ENCODE measurements at regions not wholly inside any gene's neighbourhood (a gene's known extent, or its start where the extent isn't known, plus 50 kb on each side); places are given as distances from the start of the nearest gene placed in this dataset.
A peak's percentile ranks its signal among the peaks of the same experiment; 100 is the strongest.

DNA sequence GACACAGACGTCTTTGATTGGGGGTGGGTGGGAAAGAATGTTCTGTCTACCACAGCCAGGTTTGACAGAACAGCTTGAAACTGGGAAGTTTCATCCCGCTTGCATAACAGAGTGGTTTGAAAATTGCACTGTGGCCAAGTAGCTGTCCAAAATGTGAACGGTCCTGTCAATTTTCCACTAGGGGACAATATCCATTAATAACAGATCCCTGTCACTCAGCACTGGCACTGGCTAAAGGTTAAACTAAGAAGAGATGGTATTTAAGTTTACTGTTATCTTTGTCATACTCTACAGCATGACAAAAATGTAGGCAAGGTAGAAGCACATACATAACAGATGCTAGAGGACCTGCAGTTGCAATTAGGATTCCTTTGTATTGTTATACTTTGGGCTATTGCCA is 55.6 kb upstream of the ACMSD start:
- Histone ChIP-seq H3K4me1 (ENCODE audit: control insufficient read depth in 4 of 4, insufficient read depth in 4 of 4, low read length in 3 of 4) (peaks cover 0 to 9% (median 3%) of the 10 kb centered on the region in 4 donors), H3K9ac (ENCODE audit: low read depth in 1 of 2, low read length in 2 of 2) (no peak overlapping the region), H3K4me3 (ENCODE audit: low read depth in 1 of 3, low read length in 3 of 3) (no peak overlapping the region), H3K27me3 (ENCODE audit: control insufficient read depth in 4 of 4, insufficient read depth in 4 of 4, low read length in 3 of 4) (no peaks in the 10 kb centered on the region), H3K9me3 (ENCODE audit: control insufficient read depth in 4 of 4, low read length in 3 of 4) (no peaks in the 10 kb centered on the region), H3K27ac (ENCODE audit: low read depth in 1 of 2, low read length in 2 of 2) (no peak overlapping the region), H3K36me3 (ENCODE audit: control insufficient read depth in 4 of 4, insufficient read depth in 3 of 4, low read depth in 1 of 4, low read length in 3 of 4) (no peaks in the 10 kb centered on the region)
- WGBS, result 19% methylated on average over 3 of the region's 3 CpGs
- DNase-seq (ENCODE audit: low spot score), result no peak
- TF ChIP-seq, protein P1, sequence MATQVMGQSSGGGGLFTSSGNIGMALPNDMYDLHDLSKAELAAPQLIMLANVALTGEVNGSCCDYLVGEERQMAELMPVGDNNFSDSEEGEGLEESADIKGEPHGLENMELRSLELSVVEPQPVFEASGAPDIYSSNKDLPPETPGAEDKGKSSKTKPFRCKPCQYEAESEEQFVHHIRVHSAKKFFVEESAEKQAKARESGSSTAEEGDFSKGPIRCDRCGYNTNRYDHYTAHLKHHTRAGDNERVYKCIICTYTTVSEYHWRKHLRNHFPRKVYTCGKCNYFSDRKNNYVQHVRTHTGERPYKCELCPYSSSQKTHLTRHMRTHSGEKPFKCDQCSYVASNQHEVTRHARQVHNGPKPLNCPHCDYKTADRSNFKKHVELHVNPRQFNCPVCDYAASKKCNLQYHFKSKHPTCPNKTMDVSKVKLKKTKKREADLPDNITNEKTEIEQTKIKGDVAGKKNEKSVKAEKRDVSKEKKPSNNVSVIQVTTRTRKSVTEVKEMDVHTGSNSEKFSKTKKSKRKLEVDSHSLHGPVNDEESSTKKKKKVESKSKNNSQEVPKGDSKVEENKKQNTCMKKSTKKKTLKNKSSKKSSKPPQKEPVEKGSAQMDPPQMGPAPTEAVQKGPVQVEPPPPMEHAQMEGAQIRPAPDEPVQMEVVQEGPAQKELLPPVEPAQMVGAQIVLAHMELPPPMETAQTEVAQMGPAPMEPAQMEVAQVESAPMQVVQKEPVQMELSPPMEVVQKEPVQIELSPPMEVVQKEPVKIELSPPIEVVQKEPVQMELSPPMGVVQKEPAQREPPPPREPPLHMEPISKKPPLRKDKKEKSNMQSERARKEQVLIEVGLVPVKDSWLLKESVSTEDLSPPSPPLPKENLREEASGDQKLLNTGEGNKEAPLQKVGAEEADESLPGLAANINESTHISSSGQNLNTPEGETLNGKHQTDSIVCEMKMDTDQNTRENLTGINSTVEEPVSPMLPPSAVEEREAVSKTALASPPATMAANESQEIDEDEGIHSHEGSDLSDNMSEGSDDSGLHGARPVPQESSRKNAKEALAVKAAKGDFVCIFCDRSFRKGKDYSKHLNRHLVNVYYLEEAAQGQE (IDR thresholded peaks at IDR 0.05), result peak; percentile 53
- TF ChIP-seq, protein P2, sequence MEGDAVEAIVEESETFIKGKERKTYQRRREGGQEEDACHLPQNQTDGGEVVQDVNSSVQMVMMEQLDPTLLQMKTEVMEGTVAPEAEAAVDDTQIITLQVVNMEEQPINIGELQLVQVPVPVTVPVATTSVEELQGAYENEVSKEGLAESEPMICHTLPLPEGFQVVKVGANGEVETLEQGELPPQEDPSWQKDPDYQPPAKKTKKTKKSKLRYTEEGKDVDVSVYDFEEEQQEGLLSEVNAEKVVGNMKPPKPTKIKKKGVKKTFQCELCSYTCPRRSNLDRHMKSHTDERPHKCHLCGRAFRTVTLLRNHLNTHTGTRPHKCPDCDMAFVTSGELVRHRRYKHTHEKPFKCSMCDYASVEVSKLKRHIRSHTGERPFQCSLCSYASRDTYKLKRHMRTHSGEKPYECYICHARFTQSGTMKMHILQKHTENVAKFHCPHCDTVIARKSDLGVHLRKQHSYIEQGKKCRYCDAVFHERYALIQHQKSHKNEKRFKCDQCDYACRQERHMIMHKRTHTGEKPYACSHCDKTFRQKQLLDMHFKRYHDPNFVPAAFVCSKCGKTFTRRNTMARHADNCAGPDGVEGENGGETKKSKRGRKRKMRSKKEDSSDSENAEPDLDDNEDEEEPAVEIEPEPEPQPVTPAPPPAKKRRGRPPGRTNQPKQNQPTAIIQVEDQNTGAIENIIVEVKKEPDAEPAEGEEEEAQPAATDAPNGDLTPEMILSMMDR (IDR thresholded peaks at IDR 0.05; ENCODE audit: low read depth, low read length, missing input control), result peak; percentile 29
- TF ChIP-seq YY1 (IDR thresholded peaks at IDR 0.05), result no peak
- peak in 1 of 2 donors; percentile 83 for TF ChIP-seq RAD21 (IDR thresholded peaks at IDR 0.05)
- TF ChIP-seq HNF4A (conservative IDR thresholded peaks at IDR 0.05), result peak in 1 of 2 donors; percentile 60
- peak in 1 of 2 donors; percentile 10 for TF ChIP-seq RXRA (IDR thresholded peaks at IDR 0.05)
- TF ChIP-seq FOXA1 (IDR thresholded peaks at IDR 0.05), result no peak
- no peak for TF ChIP-seq TAF1 (conservative IDR thresholded peaks at IDR 0.05)

DNA sequence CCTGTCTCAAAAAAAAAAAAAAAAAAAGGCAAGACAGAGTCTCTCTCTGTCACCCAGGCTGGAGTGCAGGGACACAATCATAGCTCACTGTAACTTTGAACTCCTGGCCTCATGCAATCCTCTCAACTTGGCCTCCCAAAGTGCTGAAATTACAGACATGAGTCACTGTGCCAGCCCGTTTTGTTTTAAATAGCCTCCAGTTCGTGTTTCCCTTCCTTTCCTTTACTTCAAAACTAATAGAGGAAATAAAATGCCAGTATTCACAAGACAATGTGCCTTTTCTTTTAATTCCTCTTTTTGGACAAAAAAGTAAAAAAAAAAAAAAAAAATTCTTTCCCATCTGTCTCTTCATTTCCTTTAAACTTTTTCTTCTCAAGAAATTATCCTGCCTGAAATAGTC is 54.5 kb upstream of the ACMSD start:
- Histone ChIP-seq H3K27me3 (ENCODE audit: control insufficient read depth in 4 of 4, insufficient read depth in 4 of 4, low read length in 3 of 4) (no peaks in the 10 kb centered on the region), H3K27ac (ENCODE audit: low read depth in 1 of 2, low read length in 2 of 2) (no peak overlapping the region), H3K36me3 (ENCODE audit: control insufficient read depth in 4 of 4, insufficient read depth in 3 of 4, low read depth in 1 of 4, low read length in 3 of 4) (no peaks in the 10 kb centered on the region), H3K9me3 (ENCODE audit: control insufficient read depth in 4 of 4, low read length in 3 of 4) (no peaks in the 10 kb centered on the region), H3K4me1 (ENCODE audit: control insufficient read depth in 4 of 4, insufficient read depth in 4 of 4, low read length in 3 of 4) (peaks cover 0 to 9% (median 3%) of the 10 kb centered on the region in 4 donors), H3K4me3 (ENCODE audit: low read depth in 1 of 3, low read length in 3 of 3) (no peak overlapping the region), H3K9ac (ENCODE audit: low read depth in 1 of 2, low read length in 2 of 2) (no peak overlapping the region)
- WGBS, result 66% methylated on average over 2 of the region's 2 CpGs
- DNase-seq (ENCODE audit: low spot score), result no peak
- TF ChIP-seq, protein P3, sequence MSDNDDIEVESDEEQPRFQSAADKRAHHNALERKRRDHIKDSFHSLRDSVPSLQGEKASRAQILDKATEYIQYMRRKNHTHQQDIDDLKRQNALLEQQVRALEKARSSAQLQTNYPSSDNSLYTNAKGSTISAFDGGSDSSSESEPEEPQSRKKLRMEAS (IDR thresholded peaks at IDR 0.05), result no peak
- no peak for TF ChIP-seq SP1 (IDR thresholded peaks at IDR 0.05)
- TF ChIP-seq RXRA (IDR thresholded peaks at IDR 0.05), result no peak
- no peak for TF ChIP-seq HNF4G (IDR thresholded peaks at IDR 0.05)
- TF ChIP-seq, protein P4, sequence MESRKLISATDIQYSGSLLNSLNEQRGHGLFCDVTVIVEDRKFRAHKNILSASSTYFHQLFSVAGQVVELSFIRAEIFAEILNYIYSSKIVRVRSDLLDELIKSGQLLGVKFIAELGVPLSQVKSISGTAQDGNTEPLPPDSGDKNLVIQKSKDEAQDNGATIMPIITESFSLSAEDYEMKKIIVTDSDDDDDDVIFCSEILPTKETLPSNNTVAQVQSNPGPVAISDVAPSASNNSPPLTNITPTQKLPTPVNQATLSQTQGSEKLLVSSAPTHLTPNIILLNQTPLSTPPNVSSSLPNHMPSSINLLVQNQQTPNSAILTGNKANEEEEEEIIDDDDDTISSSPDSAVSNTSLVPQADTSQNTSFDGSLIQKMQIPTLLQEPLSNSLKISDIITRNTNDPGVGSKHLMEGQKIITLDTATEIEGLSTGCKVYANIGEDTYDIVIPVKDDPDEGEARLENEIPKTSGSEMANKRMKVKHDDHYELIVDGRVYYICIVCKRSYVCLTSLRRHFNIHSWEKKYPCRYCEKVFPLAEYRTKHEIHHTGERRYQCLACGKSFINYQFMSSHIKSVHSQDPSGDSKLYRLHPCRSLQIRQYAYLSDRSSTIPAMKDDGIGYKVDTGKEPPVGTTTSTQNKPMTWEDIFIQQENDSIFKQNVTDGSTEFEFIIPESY (IDR thresholded peaks at IDR 0.05), result no peak
- TF ChIP-seq, protein P1 (IDR thresholded peaks at IDR 0.05), result no peak
- no peak for TF ChIP-seq HNF4A (conservative IDR thresholded peaks at IDR 0.05)
- TF ChIP-seq EGR1 (IDR thresholded peaks at IDR 0.05; ENCODE audit: low read depth in 2 of 2), result no peak
- no peak for TF ChIP-seq NR2F2 (IDR thresholded peaks at IDR 0.05)
- TF ChIP-seq FOXA1 (IDR thresholded peaks at IDR 0.05), result no peak
